ENCODE measurements at regions not wholly inside any gene's neighbourhood (a gene's known extent, or its start where the extent isn't known, plus 50 kb on each side); places are given as distances from the start of the nearest gene placed in this dataset.

DNA sequence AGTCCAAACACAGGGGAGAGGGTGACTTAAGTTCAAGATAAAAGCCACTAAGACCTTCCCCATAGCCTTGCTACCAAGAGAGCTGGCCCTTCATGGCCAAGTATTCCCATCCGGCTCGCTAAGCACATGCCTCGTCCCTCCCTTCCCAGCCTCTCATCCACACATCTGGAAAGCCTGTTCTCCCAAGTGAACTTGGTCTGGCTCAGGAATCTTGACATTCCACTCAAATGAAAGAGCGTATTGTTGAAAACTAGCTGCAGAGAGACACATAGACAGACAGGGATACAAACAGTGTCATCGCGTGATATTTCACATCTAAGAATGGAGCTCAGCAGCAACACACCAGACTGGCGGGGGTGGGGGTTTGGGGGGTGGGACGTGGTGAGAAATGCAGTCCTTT is 182.8 kb upstream of the FOXQ1 start:
- peaks cover 0 to 6% (median 0%) of the 10 kb centered on the region in 5 experiments for H3K27me3 ChIP-seq (replicated peaks in 2 of 5; ENCODE audit: control insufficient read depth in 4 of 5, insufficient read depth in 5 of 5, low read length in 4 of 5)
- no peak for DNase-seq
- H3K4me1 ChIP-seq (ENCODE audit: control extremely low read depth in 1 of 4, control insufficient read depth in 4 of 4, insufficient read depth in 4 of 4, low read length in 3 of 4): no peaks in the 10 kb centered on the region
- H3K9me3 ChIP-seq (ENCODE audit: control extremely low read depth in 1 of 5, control insufficient read depth in 4 of 5, insufficient read depth in 2 of 5, low read depth in 1 of 5, low read length in 4 of 5): no peaks in the 10 kb centered on the region
- WGBS (ENCODE audit: insufficient coverage): 100% methylated on average over 3 of the region's 8 CpGs
- CTCF ChIA-PET: no interaction called here
- no peak overlapping the region for H3K27ac ChIP-seq (ENCODE audit: insufficient read depth in 1 of 2, low read depth in 1 of 2, low read length in 2 of 2, poor library complexity in 1 of 2, severe bottlenecking in 2 of 2)
- no peak overlapping the region for H3K4me3 ChIP-seq (ENCODE audit: control insufficient read depth in 1 of 7, extremely low read depth in 1 of 7, insufficient read depth in 4 of 7, low read depth in 2 of 7, low read length in 6 of 7)
- POLR2A ChIA-PET: no interaction called here
- no peaks in the 10 kb centered on the region for H3K36me3 ChIP-seq (ENCODE audit: control insufficient read depth in 4 of 4, insufficient read depth in 4 of 4, low read length in 3 of 4)

DNA sequence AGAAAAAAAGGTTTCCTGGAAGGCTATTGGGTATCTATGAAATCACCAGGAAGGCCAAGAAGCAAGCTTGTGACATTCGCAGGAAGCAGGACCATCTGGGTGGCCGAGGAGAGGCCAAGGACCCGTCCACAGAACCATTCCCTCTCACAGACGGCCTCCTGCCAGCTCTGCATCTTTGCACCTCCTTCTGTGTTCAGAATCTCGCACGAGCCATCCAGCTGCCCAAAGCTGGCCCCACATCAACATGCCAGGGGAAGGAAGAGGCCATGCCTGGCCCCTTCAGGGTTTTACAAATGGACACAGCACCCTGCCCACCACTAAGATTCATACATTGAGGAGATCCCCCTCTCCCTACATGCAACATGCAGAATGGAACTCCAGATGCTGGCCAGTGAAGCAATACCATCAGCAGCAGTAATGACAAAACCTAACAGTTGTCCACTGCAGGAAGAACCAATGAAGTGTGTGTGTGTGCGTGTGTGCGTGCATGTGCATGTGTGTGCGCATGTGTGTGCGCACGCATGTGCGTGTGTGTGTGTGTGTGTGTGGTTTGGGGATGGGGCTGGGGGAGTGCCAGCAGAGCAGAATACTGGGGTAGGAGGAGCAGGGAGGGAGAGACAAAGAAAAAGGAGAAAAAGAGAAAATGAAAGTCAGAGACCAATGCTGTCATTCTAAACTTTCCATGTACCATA is 184.2 kb upstream of the FOXQ1 start:
- no peaks in the 10 kb centered on the region for H3K4me1 ChIP-seq (ENCODE audit: control extremely low read depth in 1 of 4, control insufficient read depth in 4 of 4, insufficient read depth in 4 of 4, low read length in 3 of 4)
- POLR2A ChIA-PET: no interaction called here
- H3K36me3 ChIP-seq (ENCODE audit: control insufficient read depth in 4 of 4, insufficient read depth in 4 of 4, low read length in 3 of 4): no peaks in the 10 kb centered on the region
- no peaks in the 10 kb centered on the region for H3K9me3 ChIP-seq (ENCODE audit: control extremely low read depth in 1 of 5, control insufficient read depth in 4 of 5, insufficient read depth in 2 of 5, low read depth in 1 of 5, low read length in 4 of 5)
- no peak overlapping the region for H3K27ac ChIP-seq (ENCODE audit: insufficient read depth in 1 of 2, low read depth in 1 of 2, low read length in 2 of 2, poor library complexity in 1 of 2, severe bottlenecking in 2 of 2)
- WGBS (ENCODE audit: insufficient coverage): 91% methylated on average over 12 of the region's 12 CpGs
- CTCF ChIA-PET: no interaction called here
- H3K4me3 ChIP-seq (ENCODE audit: control insufficient read depth in 1 of 7, extremely low read depth in 1 of 7, insufficient read depth in 4 of 7, low read depth in 2 of 7, low read length in 6 of 7): no peak overlapping the region
- H3K27me3 ChIP-seq (replicated peaks in 2 of 5; ENCODE audit: control insufficient read depth in 4 of 5, insufficient read depth in 5 of 5, low read length in 4 of 5): peaks cover 0 to 6% (median 0%) of the 10 kb centered on the region in 5 experiments
- no peak for DNase-seq

DNA sequence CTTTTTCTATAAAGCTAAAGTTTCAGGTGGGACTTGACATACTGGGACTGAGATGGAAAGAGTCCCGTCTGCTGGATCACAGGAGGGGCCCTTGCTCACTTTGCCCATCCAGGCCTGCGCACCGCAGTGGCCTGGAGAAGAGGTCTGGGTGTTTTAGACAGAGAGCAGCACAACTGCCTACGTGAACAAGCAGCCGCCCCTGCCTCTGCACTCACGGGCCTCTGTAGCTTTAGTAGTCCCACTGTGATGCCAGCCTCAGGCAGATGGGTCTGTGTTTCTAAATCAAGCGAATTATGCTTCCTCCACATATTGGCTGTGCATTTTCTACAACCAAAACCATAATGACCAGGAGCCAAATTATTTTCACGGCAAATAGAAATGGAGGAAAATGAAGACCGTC is 184.8 kb upstream of the FOXQ1 start:
- ChIA-PET POLR2A (interaction anchor here (0.6 kb wide), 1 partner anchor 16 kb away, joined by 3 read pairs; no protein-coding TSS in a partner anchor), CTCF (no interaction called here)
- no peak for DNase-seq
- WGBS (ENCODE audit: insufficient coverage): 95% methylated on average over 5 of the region's 9 CpGs
- Histone ChIP-seq H3K27me3 (replicated peaks in 2 of 5; ENCODE audit: control insufficient read depth in 4 of 5, insufficient read depth in 5 of 5, low read length in 4 of 5) (peaks cover 0 to 6% (median 0%) of the 10 kb centered on the region in 5 experiments), H3K9me3 (ENCODE audit: control extremely low read depth in 1 of 5, control insufficient read depth in 4 of 5, insufficient read depth in 2 of 5, low read depth in 1 of 5, low read length in 4 of 5) (no peaks in the 10 kb centered on the region), H3K4me1 (ENCODE audit: control extremely low read depth in 1 of 4, control insufficient read depth in 4 of 4, insufficient read depth in 4 of 4, low read length in 3 of 4) (no peaks in the 10 kb centered on the region), H3K4me3 (ENCODE audit: control insufficient read depth in 1 of 7, extremely low read depth in 1 of 7, insufficient read depth in 4 of 7, low read depth in 2 of 7, low read length in 6 of 7) (no peak overlapping the region), H3K27ac (ENCODE audit: insufficient read depth in 1 of 2, low read depth in 1 of 2, low read length in 2 of 2, poor library complexity in 1 of 2, severe bottlenecking in 2 of 2) (no peak overlapping the region), H3K36me3 (ENCODE audit: control insufficient read depth in 4 of 4, insufficient read depth in 4 of 4, low read length in 3 of 4) (no peaks in the 10 kb centered on the region)

DNA sequence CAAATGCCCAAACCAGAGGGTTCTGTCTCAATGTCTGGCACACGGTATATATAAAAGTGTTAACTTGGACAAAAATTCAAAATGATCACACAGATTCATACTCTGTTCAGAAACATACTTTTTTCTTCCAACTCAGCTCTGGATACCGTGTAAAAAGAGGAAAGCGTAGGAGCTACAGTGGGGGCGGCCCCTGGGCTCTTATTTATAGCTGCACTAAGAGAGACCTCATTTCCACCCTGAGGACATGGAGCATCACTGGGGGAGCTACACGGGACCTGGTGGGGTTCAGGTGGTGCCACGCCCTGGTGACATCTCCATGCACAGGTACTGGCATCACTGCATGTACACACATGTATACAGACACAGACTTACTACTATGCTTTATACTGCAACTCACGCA is 185.9 kb upstream of the FOXQ1 start:
- no peak for DNase-seq
- Histone ChIP-seq H3K27me3 (replicated peaks in 2 of 5; ENCODE audit: control insufficient read depth in 4 of 5, insufficient read depth in 5 of 5, low read length in 4 of 5) (peaks cover 0 to 10% (median 0%) of the 10 kb centered on the region in 5 experiments), H3K4me3 (ENCODE audit: control insufficient read depth in 1 of 7, extremely low read depth in 1 of 7, insufficient read depth in 4 of 7, low read depth in 2 of 7, low read length in 6 of 7) (no peak overlapping the region), H3K27ac (ENCODE audit: insufficient read depth in 1 of 2, low read depth in 1 of 2, low read length in 2 of 2, poor library complexity in 1 of 2, severe bottlenecking in 2 of 2) (no peak overlapping the region), H3K4me1 (ENCODE audit: control extremely low read depth in 1 of 4, control insufficient read depth in 4 of 4, insufficient read depth in 4 of 4, low read length in 3 of 4) (no peaks in the 10 kb centered on the region), H3K9me3 (ENCODE audit: control extremely low read depth in 1 of 5, control insufficient read depth in 4 of 5, insufficient read depth in 2 of 5, low read depth in 1 of 5, low read length in 4 of 5) (no peaks in the 10 kb centered on the region), H3K36me3 (ENCODE audit: control insufficient read depth in 4 of 4, insufficient read depth in 4 of 4, low read length in 3 of 4) (no peaks in the 10 kb centered on the region)
- POLR2A ChIA-PET: no interaction called here
- CTCF ChIA-PET: no interaction called here
- WGBS (ENCODE audit: insufficient coverage): 100% methylated on average over 6 of the region's 7 CpGs

DNA sequence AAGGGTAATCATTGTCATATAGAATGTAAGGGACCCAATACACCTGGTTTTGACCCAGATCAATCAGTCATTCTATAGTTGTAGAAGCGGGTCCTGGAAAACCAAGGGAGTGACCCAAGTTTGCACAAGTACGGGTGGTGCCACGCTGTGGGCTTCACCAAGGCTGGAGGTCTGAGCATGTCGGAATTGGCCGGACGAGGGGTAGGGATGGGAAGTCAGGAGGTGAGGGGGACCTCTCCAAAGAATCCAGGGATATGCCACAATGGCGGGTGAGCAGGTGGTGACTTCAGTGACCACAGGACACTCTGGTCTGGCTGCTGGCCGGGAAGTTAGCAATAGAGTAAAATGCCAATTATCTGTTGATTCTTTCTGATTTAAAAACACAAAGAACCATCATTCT is 186.6 kb upstream of the FOXQ1 start:
- POLR2A ChIA-PET: no interaction called here
- 96% methylated on average over 7 of the region's 8 CpGs for WGBS (ENCODE audit: insufficient coverage)
- CTCF ChIA-PET: no interaction called here
- H3K36me3 ChIP-seq (ENCODE audit: control insufficient read depth in 4 of 4, insufficient read depth in 4 of 4, low read length in 3 of 4): no peaks in the 10 kb centered on the region
- H3K4me3 ChIP-seq (ENCODE audit: control insufficient read depth in 1 of 7, extremely low read depth in 1 of 7, insufficient read depth in 4 of 7, low read depth in 2 of 7, low read length in 6 of 7): no peak overlapping the region
- peaks cover 0 to 5% (median 0%) of the 10 kb centered on the region in 5 experiments for H3K27me3 ChIP-seq (replicated peaks in 2 of 5; ENCODE audit: control insufficient read depth in 4 of 5, insufficient read depth in 5 of 5, low read length in 4 of 5)
- no peaks in the 10 kb centered on the region for H3K4me1 ChIP-seq (ENCODE audit: control extremely low read depth in 1 of 4, control insufficient read depth in 4 of 4, insufficient read depth in 4 of 4, low read length in 3 of 4)
- no peak overlapping the region for H3K27ac ChIP-seq (ENCODE audit: insufficient read depth in 1 of 2, low read depth in 1 of 2, low read length in 2 of 2, poor library complexity in 1 of 2, severe bottlenecking in 2 of 2)
- DNase-seq: no peak
- no peaks in the 10 kb centered on the region for H3K9me3 ChIP-seq (ENCODE audit: control extremely low read depth in 1 of 5, control insufficient read depth in 4 of 5, insufficient read depth in 2 of 5, low read depth in 1 of 5, low read length in 4 of 5)

DNA sequence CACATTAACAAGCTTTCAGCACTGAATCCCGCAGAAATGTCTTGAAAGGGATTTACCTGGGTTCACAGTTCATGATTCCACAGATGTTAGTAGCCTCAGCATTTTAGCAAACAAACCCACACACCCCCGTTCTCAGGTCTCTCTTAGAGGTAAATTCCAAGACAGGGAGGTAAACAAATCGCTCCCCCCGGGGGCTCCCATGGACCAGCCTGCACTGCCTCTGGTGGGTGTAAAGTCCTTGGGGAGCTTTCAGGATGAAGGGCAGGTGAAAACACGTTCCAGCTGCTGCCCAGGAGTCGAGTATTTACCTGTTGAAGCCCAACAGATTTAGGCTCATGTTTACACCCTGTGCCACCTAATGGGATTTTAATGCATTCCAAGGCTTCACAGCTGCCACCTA is 187.0 kb upstream of the FOXQ1 start:
- CTCF ChIA-PET: no interaction called here
- H3K9me3 ChIP-seq (ENCODE audit: control extremely low read depth in 1 of 5, control insufficient read depth in 4 of 5, insufficient read depth in 2 of 5, low read depth in 1 of 5, low read length in 4 of 5): peaks cover 0 to 1% (median 0%) of the 10 kb centered on the region in 5 experiments
- no peak for DNase-seq
- POLR2A ChIA-PET: no interaction called here
- H3K4me3 ChIP-seq (ENCODE audit: control insufficient read depth in 1 of 7, extremely low read depth in 1 of 7, insufficient read depth in 4 of 7, low read depth in 2 of 7, low read length in 6 of 7): no peak overlapping the region
- WGBS (ENCODE audit: insufficient coverage): 85% methylated on average over 4 of the region's 6 CpGs
- no peak overlapping the region for H3K27ac ChIP-seq (ENCODE audit: insufficient read depth in 1 of 2, low read depth in 1 of 2, low read length in 2 of 2, poor library complexity in 1 of 2, severe bottlenecking in 2 of 2)
- H3K36me3 ChIP-seq (ENCODE audit: control insufficient read depth in 4 of 4, insufficient read depth in 4 of 4, low read length in 3 of 4): no peaks in the 10 kb centered on the region
- peaks cover 0 to 5% (median 0%) of the 10 kb centered on the region in 5 experiments for H3K27me3 ChIP-seq (replicated peaks in 2 of 5; ENCODE audit: control insufficient read depth in 4 of 5, insufficient read depth in 5 of 5, low read length in 4 of 5)
- no peaks in the 10 kb centered on the region for H3K4me1 ChIP-seq (ENCODE audit: control extremely low read depth in 1 of 4, control insufficient read depth in 4 of 4, insufficient read depth in 4 of 4, low read length in 3 of 4)

DNA sequence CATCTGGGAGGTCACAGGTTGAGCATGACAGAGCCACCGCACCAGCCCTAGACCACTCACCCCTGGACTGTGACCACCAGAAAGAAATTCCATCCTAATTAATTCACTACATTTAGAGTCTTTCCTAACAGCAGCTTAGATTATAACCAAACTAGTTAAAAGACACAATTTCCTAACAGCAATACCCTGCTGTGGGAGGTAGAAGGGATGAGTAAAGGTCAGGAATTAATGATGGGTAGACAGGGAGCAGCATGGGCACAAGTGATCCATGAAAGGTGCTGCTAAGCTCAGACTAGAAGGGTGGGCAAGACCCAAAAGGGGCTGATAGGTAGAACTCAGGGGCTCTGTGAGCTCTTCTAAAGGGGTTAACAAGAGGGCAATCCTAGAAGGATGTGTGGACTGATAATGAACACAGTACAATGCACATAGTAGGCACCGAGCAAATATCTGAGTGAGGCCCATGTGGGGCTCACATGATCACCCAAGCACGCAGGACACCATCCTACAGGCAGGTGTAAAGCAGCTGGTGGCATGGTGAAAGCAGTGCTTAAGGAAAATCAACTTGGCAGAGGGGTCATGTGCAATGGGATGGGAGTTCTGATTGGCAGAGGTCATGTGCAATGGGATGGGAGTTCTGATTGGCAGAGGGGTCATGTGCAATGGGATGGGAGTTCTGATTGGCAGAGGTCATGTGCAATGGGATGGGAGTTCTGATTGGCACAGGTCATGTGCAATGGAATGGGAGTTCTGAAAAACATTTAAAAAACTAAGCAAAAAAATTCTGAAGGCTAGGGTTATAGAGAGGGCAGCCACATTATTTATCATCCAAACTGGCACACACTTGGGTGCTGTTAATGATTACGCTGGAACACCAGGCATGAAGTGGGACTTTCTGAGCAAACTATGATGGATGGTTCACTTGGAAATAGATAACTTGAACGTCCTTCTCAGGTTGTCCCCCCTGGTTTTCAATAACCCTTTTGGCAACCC is 188.2 kb upstream of the FOXQ1 start:
- H3K27me3 ChIP-seq (replicated peaks in 2 of 5; ENCODE audit: control insufficient read depth in 4 of 5, insufficient read depth in 5 of 5, low read length in 4 of 5): peaks cover 0 to 9% (median 0%) of the 10 kb centered on the region in 5 experiments
- no peaks in the 10 kb centered on the region for H3K36me3 ChIP-seq (ENCODE audit: control insufficient read depth in 4 of 4, insufficient read depth in 4 of 4, low read length in 3 of 4)
- no peak for DNase-seq
- no peak overlapping the region for H3K4me3 ChIP-seq (ENCODE audit: control insufficient read depth in 1 of 7, extremely low read depth in 1 of 7, insufficient read depth in 4 of 7, low read depth in 2 of 7, low read length in 6 of 7)
- H3K27ac ChIP-seq (ENCODE audit: insufficient read depth in 1 of 2, low read depth in 1 of 2, low read length in 2 of 2, poor library complexity in 1 of 2, severe bottlenecking in 2 of 2): no peak overlapping the region
- no peaks in the 10 kb centered on the region for H3K4me1 ChIP-seq (ENCODE audit: control extremely low read depth in 1 of 4, control insufficient read depth in 4 of 4, insufficient read depth in 4 of 4, low read length in 3 of 4)
- 94% methylated on average over 4 of the region's 5 CpGs for WGBS (ENCODE audit: insufficient coverage)
- CTCF ChIA-PET: no interaction called here
- POLR2A ChIA-PET: no interaction called here
- peaks cover 0 to 5% (median 0%) of the 10 kb centered on the region in 5 experiments for H3K9me3 ChIP-seq (ENCODE audit: control extremely low read depth in 1 of 5, control insufficient read depth in 4 of 5, insufficient read depth in 2 of 5, low read depth in 1 of 5, low read length in 4 of 5)

Measured in common myeloid progenitor, CD34-positive (primary cell).